ENCODE measurements at regions not wholly inside any gene's neighbourhood (a gene's known extent, or its start where the extent isn't known, plus 50 kb on each side); places are given as distances from the start of the nearest gene placed in this dataset.

- intact Hi-C loops (cut with DNase I, micrococcal nuclease): no loop called here
- no peak for TF ChIP-seq CTCF (IDR thresholded peaks at IDR 0.05)
- ATAC-seq (no peak), DNase-seq (no peak)
- no peak overlapping the region for H3K4me3 ChIP-seq
- H3K9me3 ChIP-seq: no peaks in the 10 kb centered on the region
- H3K36me3 ChIP-seq (ENCODE audit: low read depth): no peaks in the 10 kb centered on the region
- no peaks in the 10 kb centered on the region for H3K4me1 ChIP-seq (ENCODE audit: low read depth)
Observed at GRCh38 chr4:60934566-60935295, 265.4 kb upstream of the ADGRL3 start.

DNA sequence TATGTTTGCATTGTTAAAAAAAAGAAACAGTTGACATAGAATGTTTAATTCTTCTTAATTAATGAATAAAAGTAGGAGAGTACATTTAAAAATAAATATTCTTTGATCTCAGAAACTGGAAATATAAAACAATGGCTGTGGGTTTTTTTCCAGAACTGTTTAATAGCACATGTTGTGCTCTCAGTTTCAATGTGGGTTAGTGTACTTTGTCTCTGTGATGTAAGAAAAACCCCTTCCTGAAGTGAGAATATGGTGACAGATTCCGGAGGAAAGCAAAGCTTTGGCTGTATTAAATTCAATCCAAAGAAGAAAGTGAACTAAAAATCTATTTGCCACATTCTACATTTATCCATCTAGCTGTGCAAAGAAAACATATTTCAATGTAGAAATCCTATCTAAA is 261.9 kb upstream of the ADGRL3 start:
- Histone ChIP-seq H3K9me3 (no peaks in the 10 kb centered on the region), H3K36me3 (ENCODE audit: low read depth) (no peaks in the 10 kb centered on the region), H3K4me3 (no peak overlapping the region), H3K4me1 (ENCODE audit: low read depth) (no peaks in the 10 kb centered on the region)
- DNase-seq (no peak), ATAC-seq (no peak)
- no peak for TF ChIP-seq CTCF (IDR thresholded peaks at IDR 0.05)
- intact Hi-C loops (cut with DNase I, micrococcal nuclease): no loop called here

- no peak for ATAC-seq
- intact Hi-C loops (cut with DNase I, micrococcal nuclease): no loop called here
Observed at GRCh38 chr4:60938621-60939020, 261.5 kb upstream of the ADGRL3 start.

GRCh38 chr4:60944060-60944459 is 256.1 kb upstream of the ADGRL3 start:
- Histone ChIP-seq H3K4me1 (ENCODE audit: low read depth) (no peaks in the 10 kb centered on the region), H3K4me3 (no peak overlapping the region), H3K36me3 (ENCODE audit: low read depth) (no peaks in the 10 kb centered on the region), H3K9me3 (peaks cover 7% of the 10 kb centered on the region)
- TF ChIP-seq CTCF (IDR thresholded peaks at IDR 0.05): no peak
- ATAC-seq (no peak), DNase-seq (no peak)
- intact Hi-C loops (cut with DNase I, micrococcal nuclease): no loop called here

More at GRCh38 chr4:60938621-60939020, 261.5 kb upstream of the ADGRL3 start:
- no peaks in the 10 kb centered on the region for H3K4me1 ChIP-seq (ENCODE audit: low read depth)
- H3K4me3 ChIP-seq: no peak overlapping the region
- no peaks in the 10 kb centered on the region for H3K36me3 ChIP-seq (ENCODE audit: low read depth)
- H3K9me3 ChIP-seq: no peaks in the 10 kb centered on the region
- no peak for DNase-seq
- TF ChIP-seq CTCF (IDR thresholded peaks at IDR 0.05): no peak

DNA sequence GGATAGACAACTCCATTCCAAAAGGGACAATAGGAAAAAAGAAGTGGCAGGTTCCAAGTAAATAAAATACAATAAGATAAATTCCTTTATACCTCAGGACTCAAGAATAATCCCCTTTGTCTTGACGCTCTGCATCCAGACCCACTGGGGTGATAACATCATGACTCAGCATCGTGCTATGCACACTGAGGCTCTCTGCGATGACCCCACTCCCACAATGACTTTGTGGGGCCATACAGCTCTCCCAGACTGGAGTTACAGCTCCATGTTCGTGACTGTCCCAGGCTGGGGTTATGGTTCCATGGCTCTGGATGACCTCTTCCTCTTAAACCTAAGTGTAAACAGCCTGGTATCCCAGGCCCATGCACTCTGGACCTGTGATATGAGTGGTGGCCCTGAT is 254.5 kb upstream of the ADGRL3 start:
- H3K4me3 ChIP-seq: no peak overlapping the region
- intact Hi-C loops (cut with DNase I, micrococcal nuclease): no loop called here
- no peaks in the 10 kb centered on the region for H3K4me1 ChIP-seq (ENCODE audit: low read depth)
- TF ChIP-seq CTCF (IDR thresholded peaks at IDR 0.05): no peak
- ATAC-seq (no peak), DNase-seq (no peak)
- H3K9me3 ChIP-seq: peaks cover 7% of the 10 kb centered on the region
- no peaks in the 10 kb centered on the region for H3K36me3 ChIP-seq (ENCODE audit: low read depth)

GRCh38 chr4:60948008-60948407 is 252.1 kb upstream of the ADGRL3 start:
- Histone ChIP-seq H3K36me3 (ENCODE audit: low read depth) (no peaks in the 10 kb centered on the region), H3K9me3 (peaks cover 7% of the 10 kb centered on the region), H3K4me3 (no peak overlapping the region), H3K4me1 (ENCODE audit: low read depth) (no peaks in the 10 kb centered on the region)
- no peak for DNase-seq
- ATAC-seq: no peak
- intact Hi-C loops (cut with DNase I, micrococcal nuclease): no loop called here
- no peak for TF ChIP-seq CTCF (IDR thresholded peaks at IDR 0.05)
